Kidney (tissue), 13 donors: ENCODE measurements at regions not wholly inside any gene's neighbourhood (a gene's known extent, or its start where the extent isn't known, plus 50 kb on each side); places are given as distances from the start of the nearest gene placed in this dataset.
A peak's percentile ranks its signal among the peaks of the same experiment; 100 is the strongest.

ENCODE experiments used
- DNase-seq, 5 donors: peaks; one replicate each; pipeline ENCODE4 v3.0.0-alpha.2; 2013 to 2020
- FAIRE-seq: peaks from 2 replicates; lab custom pipeline; 2012; peaks lifted over from hg19 to GRCh38; lab: Jason Lieb, UNC
- H3K27ac ChIP-seq, 2 donors: one replicate each; pipeline ENCODE4 v1.7.0; 2013; ENCODE audit warnings: low read depth in 2 of 2, low read length in 2 of 2, inconsistent platforms in 1 of 2
- H3K27me3 ChIP-seq: one replicate; pipeline ENCODE4 v1.7.1; 2013; ENCODE audit warnings: low read length, inconsistent platforms; ENCODE audit not compliant: control insufficient read depth, insufficient read depth
- H3K36me3 ChIP-seq, 3 donors: one replicate each; pipeline versions ENCODE4 v1.7.0 to v1.7.1; 2013; ENCODE audit warnings: low read length in 3 of 3, control low read depth in 1 of 3, inconsistent platforms in 1 of 3; ENCODE audit not compliant: insufficient read depth in 3 of 3, control insufficient read depth in 2 of 3
- H3K4me1 ChIP-seq, 3 donors: one replicate each; pipeline versions ENCODE4 v1.7.0 to v1.7.1; 2013; ENCODE audit warnings: low read length in 3 of 3, inconsistent platforms in 1 of 3, low read depth in 1 of 3; ENCODE audit not compliant: control insufficient read depth in 2 of 3, insufficient read depth in 2 of 3
- H3K4me3 ChIP-seq, 3 donors: one replicate each; pipeline versions ENCODE4 v1.7.0 to v1.8.1; 2013; ENCODE audit warnings: low read length in 3 of 3, control low read depth in 1 of 3, inconsistent platforms in 1 of 3
- H3K9ac ChIP-seq, 3 donors: one replicate each; pipeline versions ENCODE4 v1.7.0 to v1.7.1; 2013; ENCODE audit warnings: low read length in 3 of 3, control low read depth in 1 of 3, inconsistent platforms in 1 of 3
- H3K9me3 ChIP-seq, 3 donors: one replicate each; pipeline versions ENCODE4 v1.7.0 to v1.7.1; 2013; ENCODE audit warnings: low read length in 3 of 3, control low read depth in 1 of 3, inconsistent platforms in 1 of 3; ENCODE audit not compliant: control insufficient read depth in 2 of 3, insufficient read depth in 1 of 3
- intact Hi-C: fragments of 100-400 bp; cut with DNase I; formaldehyde crosslinking; loops from one replicate; pipeline ENCODE4 v1.11.1; 2022
- TF ChIP-seq, protein P1 (sequence below): IDR thresholded peaks from 3 replicates; pipeline ENCODE4 v1.5.1; 2012; ENCODE audit warnings: mild to moderate bottlenecking, moderate library complexity, borderline replicate concordance; ENCODE audit not compliant: insufficient read depth; ENCODE audit errors: extremely low read depth
- donor health status: control.
- donor health status: control.
- donor health status: control.
- donor health status: control.
- donor health status: control.
- donor health status: DM: yes; HTN: yes; CAD: no.
- donor health status: Normal renal cell carcinoma (clear cell type).

DNA sequence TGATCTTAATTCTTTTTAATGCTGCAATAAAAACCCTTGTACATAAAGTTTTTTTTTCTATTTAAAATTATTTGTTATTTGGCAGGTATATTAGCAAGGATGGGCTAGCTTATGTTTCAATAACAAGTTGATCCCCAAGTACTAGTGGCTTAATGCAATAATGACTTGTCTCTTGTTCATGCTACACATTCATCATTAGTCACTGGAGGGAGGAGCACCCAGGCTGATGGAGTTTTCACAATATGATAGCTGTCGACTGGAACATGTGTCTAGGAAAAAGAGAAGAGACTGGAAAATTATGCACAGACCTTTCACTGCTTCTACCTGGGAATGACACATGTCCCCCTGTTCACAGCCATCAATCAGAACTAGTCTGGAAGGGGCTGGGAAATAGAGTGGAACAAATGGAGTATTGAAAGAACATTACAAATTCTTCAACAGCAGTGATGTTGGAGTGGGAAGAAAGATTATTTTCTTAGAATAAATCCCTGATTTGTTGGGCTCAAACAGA, 387.9 kb upstream of the RPS6KA3 start:
- TF ChIP-seq, protein P1, sequence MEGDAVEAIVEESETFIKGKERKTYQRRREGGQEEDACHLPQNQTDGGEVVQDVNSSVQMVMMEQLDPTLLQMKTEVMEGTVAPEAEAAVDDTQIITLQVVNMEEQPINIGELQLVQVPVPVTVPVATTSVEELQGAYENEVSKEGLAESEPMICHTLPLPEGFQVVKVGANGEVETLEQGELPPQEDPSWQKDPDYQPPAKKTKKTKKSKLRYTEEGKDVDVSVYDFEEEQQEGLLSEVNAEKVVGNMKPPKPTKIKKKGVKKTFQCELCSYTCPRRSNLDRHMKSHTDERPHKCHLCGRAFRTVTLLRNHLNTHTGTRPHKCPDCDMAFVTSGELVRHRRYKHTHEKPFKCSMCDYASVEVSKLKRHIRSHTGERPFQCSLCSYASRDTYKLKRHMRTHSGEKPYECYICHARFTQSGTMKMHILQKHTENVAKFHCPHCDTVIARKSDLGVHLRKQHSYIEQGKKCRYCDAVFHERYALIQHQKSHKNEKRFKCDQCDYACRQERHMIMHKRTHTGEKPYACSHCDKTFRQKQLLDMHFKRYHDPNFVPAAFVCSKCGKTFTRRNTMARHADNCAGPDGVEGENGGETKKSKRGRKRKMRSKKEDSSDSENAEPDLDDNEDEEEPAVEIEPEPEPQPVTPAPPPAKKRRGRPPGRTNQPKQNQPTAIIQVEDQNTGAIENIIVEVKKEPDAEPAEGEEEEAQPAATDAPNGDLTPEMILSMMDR, result no peak
- H3K27ac ChIP-seq, result no peak overlapping the region
- no peak overlapping the region for H3K9ac ChIP-seq
- no peak overlapping the region for H3K4me3 ChIP-seq
- no peaks in the 10 kb centered on the region for H3K4me1 ChIP-seq
- FAIRE-seq, result no peak
- H3K36me3 ChIP-seq, result no peaks in the 10 kb centered on the region
- intact Hi-C loops, result no loop called here
- H3K9me3 ChIP-seq, result no peaks in the 10 kb centered on the region
- DNase-seq, result no peak
- no peaks in the 10 kb centered on the region for H3K27me3 ChIP-seq

DNA sequence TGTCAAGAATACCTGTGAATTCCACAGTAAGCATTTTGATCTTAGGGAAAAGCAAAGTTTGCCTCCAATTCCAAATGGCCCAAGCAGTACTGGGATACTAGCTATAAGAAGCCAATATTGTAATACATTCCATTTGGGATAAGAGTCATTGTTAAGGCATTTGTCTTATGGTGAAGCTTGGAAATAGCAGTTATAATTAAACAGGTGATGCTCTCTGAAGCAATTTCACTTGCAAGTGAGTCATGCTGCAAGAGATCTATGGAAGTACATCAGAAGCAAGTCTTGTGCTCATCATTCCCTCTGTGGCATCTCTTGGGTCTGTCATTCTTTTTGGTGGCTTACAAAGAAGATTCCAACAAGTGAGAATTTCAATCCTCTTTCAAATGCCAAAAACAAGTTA, 386.4 kb upstream of the RPS6KA3 start:
- intact Hi-C loops, result no loop called here
- no peak overlapping the region for H3K27ac ChIP-seq

DNA sequence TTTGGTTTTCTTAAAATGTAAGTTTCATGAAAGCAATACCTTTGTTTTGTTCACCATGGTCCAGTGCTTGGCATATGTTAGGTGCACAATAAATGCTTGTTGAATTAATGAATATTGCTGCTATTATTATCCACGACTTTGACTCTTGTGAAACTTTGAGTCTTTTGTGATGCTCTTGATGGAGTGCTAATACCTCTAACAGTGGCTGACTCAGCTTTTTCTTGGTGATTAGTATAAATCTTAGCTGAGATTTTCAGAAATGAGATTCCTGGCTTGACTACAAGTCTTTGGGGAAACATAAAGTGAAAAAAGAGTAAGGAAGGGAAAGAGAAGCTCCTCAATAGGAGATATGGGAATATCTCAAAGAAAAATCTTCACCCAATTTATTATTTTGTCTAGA, 375.2 kb upstream of the RPS6KA3 start:
- Histone ChIP-seq H3K9me3 (no peaks in the 10 kb centered on the region), H3K27me3 (peaks cover 1% of the 10 kb centered on the region), H3K27ac (no peak overlapping the region), H3K9ac (no peak overlapping the region), H3K4me3 (no peak overlapping the region), H3K36me3 (no peaks in the 10 kb centered on the region), H3K4me1 (no peaks in the 10 kb centered on the region)
- intact Hi-C loops, result no loop called here
- TF ChIP-seq, protein P1, result no peak
- FAIRE-seq (no peak), DNase-seq (no peak)

More for the DNA sequence above, 386.4 kb upstream of the RPS6KA3 start:
- Histone ChIP-seq H3K9ac (no peak overlapping the region), H3K36me3 (no peaks in the 10 kb centered on the region), H3K4me1 (no peaks in the 10 kb centered on the region), H3K27me3 (no peaks in the 10 kb centered on the region), H3K9me3 (no peaks in the 10 kb centered on the region), H3K4me3 (no peak overlapping the region)
- no peak for DNase-seq
- TF ChIP-seq, protein P1, result no peak
- no peak for FAIRE-seq

DNA sequence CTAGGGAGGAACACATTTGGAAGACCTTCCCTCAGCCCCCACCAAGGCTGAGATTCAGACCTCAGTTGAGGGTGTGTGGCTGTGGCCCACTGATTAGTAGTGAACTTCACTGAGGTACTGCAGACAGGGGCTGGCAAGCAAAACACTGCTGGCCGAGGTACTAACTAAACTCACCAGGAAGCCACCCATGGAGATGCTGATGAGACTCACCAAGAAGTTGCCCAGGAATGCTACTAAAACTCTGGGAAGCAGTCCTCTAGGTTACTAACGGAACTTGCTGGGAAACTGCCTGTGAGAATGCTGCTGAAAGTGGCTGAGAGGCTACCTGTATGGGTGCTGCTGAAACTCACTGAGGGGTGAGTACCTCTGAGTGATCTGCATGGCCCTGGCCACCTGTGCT, 372.4 kb upstream of the RPS6KA3 start:
- intact Hi-C loops, result no loop called here
- FAIRE-seq, result no peak
- TF ChIP-seq, protein P1, result no peak

More for the DNA sequence above, 372.4 kb upstream of the RPS6KA3 start:
- H3K9me3 ChIP-seq, result no peaks in the 10 kb centered on the region
- no peak overlapping the region for H3K4me3 ChIP-seq
- DNase-seq, result peak in 1 of 5 donors; percentile 20
- H3K36me3 ChIP-seq, result no peaks in the 10 kb centered on the region
- no peaks in the 10 kb centered on the region for H3K4me1 ChIP-seq
- H3K27ac ChIP-seq, result no peak overlapping the region
- peaks cover 2% of the 10 kb centered on the region for H3K27me3 ChIP-seq
- no peak overlapping the region for H3K9ac ChIP-seq
